Tibial artery (tissue), 4 donors: ENCODE measurements at regions not wholly inside any gene's neighbourhood (a gene's known extent, or its start where the extent isn't known, plus 50 kb on each side); places are given as distances from the start of the nearest gene placed in this dataset.

Source experiments
- DNase-seq, 2 donors: peaks; one replicate each; pipeline ENCODE4 v3.0.0-alpha.2; 2019
- H3K27ac ChIP-seq, 2 donors: fragments of 200-600 bp; sonication (generic) in 1 of 2; 1 replicate in 1 of 2; 2 replicates in 1 of 2; pipeline ENCODE4 v1.5.1; 2018 to 2019; ENCODE audit warnings: mild to moderate bottlenecking in 1 of 2
- H3K27me3 ChIP-seq, 2 donors: fragments of 200-600 bp; sonication (generic) in 1 of 2; one replicate each; pipeline versions ENCODE4 v1.5.1 to v1.6.0; 2016 to 2019
- H3K36me3 ChIP-seq, 3 donors: fragments of 200-600 bp; sonication (generic) in 2 of 3; one replicate each; pipeline ENCODE4 v1.5.1; 2016 to 2019; ENCODE audit warnings: mild to moderate bottlenecking in 2 of 3
- H3K4me1 ChIP-seq, 4 donors: fragments of 200-600 bp; sonication (generic) in 2 of 4; 1 replicate in 3 of 4; 2 replicates in 1 of 4; pipeline ENCODE4 v1.5.1; 2016 to 2019
- H3K4me3 ChIP-seq, 2 donors: fragments of 200-600 bp; sonication (generic) in 1 of 2; 1 replicate in 1 of 2; 2 replicates in 1 of 2; pipeline ENCODE4 v1.5.1; 2018 to 2019; ENCODE audit warnings: mild to moderate bottlenecking in 2 of 2
- H3K9me3 ChIP-seq, 3 donors: fragments of 200-600 bp; sonication (generic) in 1 of 3; one replicate each; pipeline ENCODE4 v1.5.1; 2016 to 2019
- CTCF ChIP-seq, 2 experiments: fragments of 200-600 bp in 1 of 2; fragments of 450-650 bp in 1 of 2; IDR thresholded peaks; one replicate each; pipeline ENCODE4 v1.5.1; 2017 to 2019; ENCODE audit warnings: antibody characterized with exemption in 2 of 2, mild to moderate bottlenecking in 1 of 2, moderate library complexity in 1 of 2
- intact Hi-C: fragments of 100-400 bp; cut with DNase I; formaldehyde crosslinking; loops from one replicate; pipeline ENCODE4 v1.15.0; 2023; ENCODE audit warnings: low total_unique reads

- Histone ChIP-seq H3K9me3 (no peaks in the 10 kb centered on the region), H3K36me3 (no peaks in the 10 kb centered on the region), H3K27ac (no peak overlapping the region), H3K4me3 (no peak overlapping the region), H3K27me3 (no peaks in the 10 kb centered on the region), H3K4me1 (no peaks in the 10 kb centered on the region)
- TF ChIP-seq CTCF (IDR thresholded peaks at IDR 0.05), result no peak
- DNase-seq, result no peak
- intact Hi-C loops, result no loop called here
Observed at GRCh38 chr21:16388291-16388690, 658.5 kb downstream of the USP25 start.

GRCh38 chr21:16388911-16389560, 659.3 kb downstream of the USP25 start:
- H3K9me3 ChIP-seq, result no peaks in the 10 kb centered on the region
- DNase-seq, result no peak
- no peak for TF ChIP-seq CTCF (IDR thresholded peaks at IDR 0.05)
- intact Hi-C loops, result no loop called here
- H3K27ac ChIP-seq, result no peak overlapping the region
- H3K4me3 ChIP-seq, result no peak overlapping the region
- H3K4me1 ChIP-seq, result no peaks in the 10 kb centered on the region
- no peaks in the 10 kb centered on the region for H3K36me3 ChIP-seq
- no peaks in the 10 kb centered on the region for H3K27me3 ChIP-seq

- intact Hi-C loops, result no loop called here
- DNase-seq, result no peak
- Histone ChIP-seq H3K27me3 (no peaks in the 10 kb centered on the region), H3K9me3 (no peaks in the 10 kb centered on the region), H3K36me3 (no peaks in the 10 kb centered on the region), H3K27ac (no peak overlapping the region), H3K4me3 (no peak overlapping the region), H3K4me1 (no peaks in the 10 kb centered on the region)
- TF ChIP-seq CTCF (IDR thresholded peaks at IDR 0.05), result no peak
Observed at GRCh38 chr21:16389643-16390042, 659.9 kb downstream of the USP25 start.

- H3K4me1 ChIP-seq, result no peaks in the 10 kb centered on the region
- no peaks in the 10 kb centered on the region for H3K27me3 ChIP-seq
- no peak for TF ChIP-seq CTCF (IDR thresholded peaks at IDR 0.05)
- intact Hi-C loops, result no loop called here
- no peak overlapping the region for H3K27ac ChIP-seq
- no peaks in the 10 kb centered on the region for H3K9me3 ChIP-seq
- no peaks in the 10 kb centered on the region for H3K36me3 ChIP-seq
- H3K4me3 ChIP-seq, result no peak overlapping the region
- no peak for DNase-seq
Observed at GRCh38 chr21:16395285-16395684, 665.5 kb downstream of the USP25 start.

- no peak for TF ChIP-seq CTCF (IDR thresholded peaks at IDR 0.05)
- DNase-seq, result no peak
- Histone ChIP-seq H3K9me3 (peaks cover 0 to 3% (median 0%) of the 10 kb centered on the region in 3 donors), H3K27me3 (no peaks in the 10 kb centered on the region), H3K27ac (no peak overlapping the region), H3K4me3 (no peak overlapping the region), H3K36me3 (no peaks in the 10 kb centered on the region), H3K4me1 (peaks cover 0 to 11% (median 2%) of the 10 kb centered on the region in 4 donors)
- intact Hi-C loops, result no loop called here
Observed at GRCh38 chr21:16402752-16403151, 673.0 kb downstream of the USP25 start.

GRCh38 chr21:16404776-16405175, 675.0 kb downstream of the USP25 start:
- Histone ChIP-seq H3K36me3 (no peaks in the 10 kb centered on the region), H3K4me1 (peaks cover 0 to 22% (median 6%) of the 10 kb centered on the region in 4 donors), H3K27ac (no peak overlapping the region), H3K9me3 (peaks cover 0 to 3% (median 0%) of the 10 kb centered on the region in 3 donors), H3K4me3 (no peak overlapping the region), H3K27me3 (no peaks in the 10 kb centered on the region)
- no peak for DNase-seq
- intact Hi-C loops, result no loop called here
- TF ChIP-seq CTCF (IDR thresholded peaks at IDR 0.05), result no peak
